Retina (tissue), 1 donor: ENCODE measurements at regions not wholly inside any gene's neighbourhood (a gene's known extent, or its start where the extent isn't known, plus 50 kb on each side); places are given as distances from the start of the nearest gene placed in this dataset.
"Not testable (repeated sequence)": the region's sequence is repeated elsewhere in the genome, so short reads cannot be mapped to it uniquely, and the experiment has no call there.

Source experiments
- DNase-seq: peaks from one replicate; pipeline ENCODE4 v3.0.0-alpha.2; 2016

GRCh38 chr6:19337101-19337500 lies 500.1 kb upstream of the ID4 start:
- no peak for DNase-seq

GRCh38 chr6:19342616-19343015 lies 494.6 kb upstream of the ID4 start:
- no peak for DNase-seq

- DNase-seq: no peak
These were observed 487.7 kb upstream of the ID4 start for GRCh38 chr6:19349429-19349828.

DNA sequence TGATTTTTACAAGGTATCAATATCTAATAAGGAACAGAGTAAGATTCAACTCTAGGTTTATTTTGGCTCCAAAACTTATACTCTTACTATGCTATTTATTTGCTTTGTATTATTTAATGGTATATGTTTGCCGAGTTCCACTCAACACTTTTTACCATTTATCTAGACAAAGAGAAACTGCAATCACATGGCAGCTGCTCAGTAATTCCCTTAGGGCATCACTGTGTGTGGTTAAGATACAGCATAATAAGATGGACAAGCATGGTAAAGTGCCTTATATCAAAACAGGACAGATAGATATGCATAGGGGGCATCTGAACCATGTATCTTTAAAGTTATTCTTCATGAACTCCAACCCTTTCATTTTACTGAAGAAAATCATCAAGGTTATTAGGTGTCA lies 483.0 kb upstream of the ID4 start:
- no peak for DNase-seq

DNA sequence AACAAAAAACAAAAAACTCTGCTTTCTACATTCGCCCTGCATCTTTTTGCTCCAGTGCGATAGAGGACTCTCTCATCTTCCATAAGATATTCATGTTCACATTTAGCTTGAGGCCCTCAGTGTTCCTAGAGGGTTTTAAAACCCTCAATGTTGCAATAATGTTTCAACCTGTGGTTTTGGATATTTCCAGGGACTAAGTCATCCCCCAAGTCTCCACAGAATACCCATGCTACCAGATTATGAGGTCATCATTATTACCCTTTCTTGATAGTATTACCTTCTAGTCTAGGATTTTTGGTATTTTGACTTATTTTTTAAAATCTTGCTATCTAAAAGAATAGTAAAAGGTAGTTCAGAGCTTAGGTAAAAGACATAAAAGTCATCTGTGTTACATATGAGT lies 480.5 kb upstream of the ID4 start:
- no peak for DNase-seq

- DNase-seq: no peak
These were observed 474.8 kb upstream of the ID4 start for GRCh38 chr6:19362396-19362795.

- DNase-seq: no peak
These were observed 468.7 kb upstream of the ID4 start for GRCh38 chr6:19368511-19368910.

- DNase-seq: peak; percentile 55
These were observed 467.4 kb upstream of the ID4 start for GRCh38 chr6:19369785-19370184.

DNA sequence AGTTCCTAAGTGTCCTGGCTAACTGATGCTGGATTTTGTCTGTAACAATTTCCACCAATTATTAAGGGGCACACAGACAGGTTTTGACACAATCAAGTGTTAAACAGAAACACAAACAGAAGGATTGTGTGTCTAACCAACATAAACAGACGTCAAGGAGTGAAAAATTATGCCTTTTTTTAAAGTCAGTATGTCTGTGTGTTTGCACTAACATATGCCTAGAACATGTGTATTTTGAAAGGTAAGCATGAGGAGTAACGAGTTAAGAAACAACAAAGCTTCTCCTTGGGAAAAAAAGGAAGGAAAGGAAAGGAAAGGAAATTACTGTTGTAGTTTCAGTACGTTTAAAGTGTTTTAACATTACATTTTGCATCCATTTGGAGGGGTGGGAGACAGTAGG lies 466.3 kb upstream of the ID4 start:
- no peak for DNase-seq

DNA sequence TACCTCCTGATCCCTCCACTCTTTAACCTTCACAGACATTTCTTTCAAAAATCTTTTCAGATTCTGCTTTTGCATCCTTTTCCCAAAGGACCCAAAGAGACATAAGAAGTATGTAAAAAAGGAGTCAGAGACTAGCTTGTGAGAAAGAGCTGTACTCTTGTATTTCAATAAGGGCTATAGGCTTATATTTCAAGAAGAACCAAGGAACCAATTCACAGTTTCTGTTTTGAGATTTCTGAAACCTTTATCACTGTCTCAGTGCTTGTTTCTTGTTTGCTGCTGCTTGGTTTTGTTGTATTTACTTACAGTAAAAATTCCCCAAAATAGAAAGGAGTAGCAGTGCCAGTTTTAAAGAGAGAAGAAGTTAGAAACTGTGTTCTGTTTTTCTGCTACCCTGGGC lies 461.6 kb upstream of the ID4 start:
- DNase-seq: no peak

DNA sequence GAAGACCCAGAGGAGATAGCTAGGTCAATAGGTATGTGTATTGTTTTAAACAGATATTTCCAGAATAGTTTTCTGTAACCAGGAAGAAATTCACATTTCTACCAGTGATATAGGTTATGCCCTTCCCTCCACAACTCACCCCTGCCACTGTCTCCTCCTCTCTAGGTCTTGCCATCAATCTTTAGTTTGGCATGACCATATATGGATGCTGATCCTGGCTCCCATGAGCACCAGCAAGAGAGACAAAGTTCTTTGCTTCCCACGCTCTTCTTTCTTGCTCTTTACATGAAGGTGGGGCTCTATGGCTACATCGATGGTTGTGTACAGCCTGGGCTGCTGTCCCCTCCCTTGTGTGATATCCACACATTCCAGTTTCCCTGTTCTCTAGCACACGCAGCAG lies 459.4 kb upstream of the ID4 start:
- DNase-seq: no peak

DNA sequence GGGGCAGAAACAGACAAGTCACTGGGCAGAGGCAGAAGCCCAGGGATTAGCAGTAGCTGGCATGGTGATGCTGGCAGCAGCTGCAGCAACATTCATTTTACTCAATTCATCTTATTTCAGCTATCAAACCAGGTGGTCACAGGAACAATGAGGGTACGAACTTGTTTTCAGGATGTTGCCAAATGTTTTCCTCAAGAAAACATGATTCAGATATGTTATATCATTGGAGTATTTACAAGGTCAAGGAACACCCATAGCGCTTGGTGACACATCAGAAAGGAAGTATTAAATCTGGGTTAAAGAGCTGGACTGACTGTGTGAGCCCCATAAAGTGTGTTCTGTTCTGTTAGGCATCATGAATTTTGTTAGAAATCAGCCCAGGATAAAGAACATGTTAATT lies 456.9 kb upstream of the ID4 start:
- DNase-seq: no peak

DNA sequence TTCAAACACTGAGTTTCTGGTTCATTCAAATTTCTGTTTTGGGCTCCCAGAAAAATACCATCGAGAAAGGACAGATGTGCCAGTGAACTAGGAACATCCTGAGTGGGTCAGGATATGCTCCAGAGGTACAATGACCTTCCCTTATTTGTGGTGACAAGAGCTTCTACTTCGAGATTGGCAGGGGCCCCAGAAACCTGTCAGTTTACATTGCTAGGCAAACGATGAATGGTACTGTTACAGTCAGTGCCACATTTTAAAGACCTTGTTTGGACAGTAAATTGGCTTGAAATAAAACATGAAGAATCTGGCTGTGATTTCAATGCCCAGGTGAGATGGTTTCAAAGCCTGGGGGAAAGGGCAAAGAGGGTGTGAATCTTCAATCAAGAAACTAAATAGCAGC lies 454.5 kb upstream of the ID4 start:
- no peak for DNase-seq

DNA sequence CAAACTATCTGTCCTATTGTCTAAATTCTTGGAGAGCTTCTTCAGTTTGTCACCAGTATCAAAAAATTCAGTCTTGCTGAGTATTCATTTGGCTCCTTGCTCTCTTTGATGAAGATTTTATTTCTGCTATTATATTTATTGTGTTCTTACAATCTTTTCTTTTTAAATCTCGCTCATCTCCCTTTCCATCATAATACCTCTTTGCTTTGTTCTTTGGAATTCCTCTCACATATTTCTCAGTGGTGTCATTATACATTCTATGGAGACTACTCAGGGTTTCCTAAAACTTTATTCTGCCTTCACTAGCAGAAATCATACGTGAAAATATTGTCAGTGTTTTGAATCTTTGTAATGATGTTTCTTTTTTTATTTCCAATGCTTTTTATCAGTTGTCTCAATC lies 445.2 kb upstream of the ID4 start:
- no peak for DNase-seq

- no peak for DNase-seq
These were observed 443.1 kb upstream of the ID4 start for GRCh38 chr6:19394051-19394450.

DNA sequence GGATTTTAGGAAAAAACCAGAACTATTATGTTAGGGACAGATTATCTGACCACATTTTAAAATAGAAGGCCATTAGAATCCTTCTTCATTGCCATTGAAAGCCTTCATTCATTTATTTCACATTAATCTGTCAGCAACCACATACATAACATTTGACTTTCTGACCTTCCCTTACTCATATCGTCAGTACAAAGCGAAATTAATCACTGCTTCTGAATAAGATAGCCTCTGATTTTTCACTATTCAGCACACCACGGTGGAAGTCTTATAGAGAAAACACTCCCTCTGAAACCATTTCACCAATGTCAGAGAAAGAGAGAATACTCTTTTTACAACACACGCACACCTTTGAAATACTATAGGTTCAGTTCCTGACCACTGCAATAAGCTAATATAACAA lies 442.5 kb upstream of the ID4 start:
- no peak for DNase-seq

DNA sequence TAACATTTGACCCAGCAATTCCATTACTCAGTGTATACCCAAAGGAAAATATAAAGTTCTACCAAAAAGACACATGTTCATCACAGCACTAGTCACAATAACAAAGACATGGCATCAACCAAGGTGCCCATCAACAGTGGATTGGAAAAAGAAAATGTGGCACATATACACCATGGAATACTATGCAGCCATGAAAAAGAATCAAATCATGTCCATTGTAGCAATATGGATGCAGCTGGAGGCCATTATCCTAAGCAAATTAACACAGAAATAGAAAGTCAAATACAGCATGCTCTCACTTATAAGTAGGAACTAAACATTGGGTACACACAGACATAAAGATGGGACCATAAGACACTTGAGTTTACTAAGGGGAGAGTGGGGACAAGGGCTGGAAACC lies 441.9 kb upstream of the ID4 start:
- no peak for DNase-seq

DNA sequence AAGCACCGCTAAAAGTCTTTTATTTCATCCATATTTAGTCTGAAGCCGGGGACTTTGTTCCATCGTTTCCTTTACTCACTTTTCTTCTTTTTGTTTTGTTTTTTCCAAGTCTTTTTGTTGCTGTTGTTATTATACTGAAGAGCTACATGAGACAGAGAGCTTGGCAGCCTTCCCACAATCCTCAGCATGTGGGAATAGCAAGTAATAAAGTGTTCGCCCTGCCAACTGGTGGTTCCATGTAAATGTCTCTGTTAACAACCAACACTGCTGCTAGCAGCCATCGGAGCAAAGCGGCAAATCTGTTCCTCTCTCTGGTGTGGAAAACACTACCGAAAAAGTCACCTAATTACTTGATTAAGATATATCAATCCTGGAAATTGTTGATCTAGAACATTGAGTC lies 437.8 kb upstream of the ID4 start:
- DNase-seq: no peak

DNA sequence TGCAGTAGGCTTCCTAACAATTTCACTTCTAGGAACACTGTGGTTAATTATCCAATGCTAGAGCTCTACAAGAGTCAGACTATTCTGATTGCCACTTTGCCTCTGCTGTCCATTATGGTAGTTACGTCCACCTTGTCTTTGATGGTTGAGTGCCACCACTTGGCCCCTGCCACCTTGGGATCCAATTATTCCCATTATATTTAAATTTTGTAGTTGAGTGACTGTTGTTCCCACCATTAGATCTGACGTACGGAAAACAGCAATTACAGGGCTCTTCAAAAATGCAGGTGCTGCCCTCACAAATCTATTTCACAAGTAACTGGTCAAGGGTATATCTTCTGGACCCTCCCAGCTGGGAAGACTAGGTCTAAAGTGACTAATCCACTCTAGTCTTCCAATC lies 432.3 kb upstream of the ID4 start:
- not testable (repeated sequence) for DNase-seq

DNA sequence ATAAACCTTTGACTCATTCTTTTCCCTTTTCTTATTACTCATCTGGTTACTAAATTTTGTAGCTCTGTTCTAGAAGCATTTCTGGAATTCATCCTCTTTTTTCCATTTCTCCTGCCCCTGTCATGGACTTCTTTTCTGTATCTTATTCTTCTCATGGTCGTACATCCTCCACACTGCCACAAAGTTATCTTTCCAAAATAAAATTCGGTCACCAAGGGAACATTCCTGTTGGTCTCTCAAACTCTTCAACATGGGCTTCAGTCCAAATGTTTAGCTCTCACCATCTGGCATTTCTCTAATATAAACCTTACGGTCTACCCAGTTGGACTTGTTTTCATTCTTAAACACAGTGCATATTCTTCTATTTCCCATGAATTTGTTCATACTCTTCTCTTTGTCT lies 428.8 kb upstream of the ID4 start:
- no peak for DNase-seq

GRCh38 chr6:19410481-19410880 lies 426.7 kb upstream of the ID4 start:
- no peak for DNase-seq

DNA sequence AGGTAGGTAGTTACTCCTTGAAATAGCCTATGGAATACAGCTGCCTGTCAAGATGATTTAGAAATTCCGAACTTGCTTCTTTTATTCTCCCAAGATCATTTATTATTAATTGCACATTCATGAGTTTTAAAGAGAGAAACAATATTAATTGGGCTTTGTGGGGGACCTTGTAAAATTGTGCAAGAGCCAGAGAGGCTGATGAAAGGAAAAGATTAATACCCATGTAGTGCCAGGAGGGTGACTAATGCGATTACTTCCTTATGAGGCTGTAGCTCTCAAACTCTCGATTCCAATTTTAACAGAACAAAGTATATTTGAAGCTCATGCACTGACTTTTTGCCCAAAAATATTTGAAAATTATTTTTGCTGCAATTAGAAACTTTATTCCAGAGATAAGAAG lies 423.8 kb upstream of the ID4 start:
- no peak for DNase-seq

- DNase-seq: no peak
These were observed 421.4 kb upstream of the ID4 start for GRCh38 chr6:19415605-19416326.

DNA sequence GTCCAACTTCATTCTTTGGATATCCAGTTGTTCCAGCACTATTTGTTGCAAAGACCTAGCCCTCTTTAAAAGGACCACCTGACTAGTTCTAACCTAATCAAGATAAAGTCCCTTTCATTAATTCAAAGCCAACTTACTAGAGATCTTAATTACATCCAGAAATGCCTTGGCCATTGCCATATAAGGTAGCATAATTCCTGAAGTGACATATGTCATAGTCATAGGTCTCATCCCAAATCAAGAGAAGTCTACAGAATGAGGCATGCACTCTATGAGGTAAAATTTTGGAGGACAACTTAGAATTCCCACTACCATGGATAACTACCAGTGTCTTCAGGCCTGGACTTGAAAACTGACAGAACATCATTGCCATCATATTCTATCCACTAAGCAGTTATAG lies 420.4 kb upstream of the ID4 start:
- no peak for DNase-seq

GRCh38 chr6:19417713-19418112 lies 419.5 kb upstream of the ID4 start:
- no peak for DNase-seq

- DNase-seq: no peak
These were observed 412.3 kb upstream of the ID4 start for GRCh38 chr6:19424853-19425252.
